Vagina (tissue), 2 donors: ENCODE measurements at regions not wholly inside any gene's neighbourhood (a gene's known extent, or its start where the extent isn't known, plus 50 kb on each side); places are given as distances from the start of the nearest gene placed in this dataset.

Experiments used
- CTCF ChIP-seq, 3 experiments: fragments of 450-650 bp in 2 of 3; fragments of 200-600 bp in 1 of 3; sonication (generic) in 1 of 3; IDR thresholded peaks; one replicate each; pipeline ENCODE4 v1.5.1; 2017 to 2019; ENCODE audit warnings: antibody characterized with exemption in 3 of 3, mild to moderate bottlenecking in 2 of 3, moderate library complexity in 2 of 3
- POLR2A ChIP-seq, 2 donors: fragments of 450-650 bp; IDR thresholded peaks; one replicate each; pipeline ENCODE4 v1.6.1; 2017; ENCODE audit warnings: antibody characterized with exemption in 2 of 2, mild to moderate bottlenecking in 2 of 2, moderate library complexity in 2 of 2
- POLR2AphosphoS5 ChIP-seq, 2 donors: sonication (generic); formaldehyde crosslinking; IDR thresholded peaks; one replicate each; pipeline ENCODE4 v1.9.0; 2017; ENCODE audit warnings: antibody characterized with exemption in 2 of 2, mild to moderate bottlenecking in 2 of 2, low read depth in 1 of 2; ENCODE audit not compliant: insufficient read depth in 1 of 2

DNA sequence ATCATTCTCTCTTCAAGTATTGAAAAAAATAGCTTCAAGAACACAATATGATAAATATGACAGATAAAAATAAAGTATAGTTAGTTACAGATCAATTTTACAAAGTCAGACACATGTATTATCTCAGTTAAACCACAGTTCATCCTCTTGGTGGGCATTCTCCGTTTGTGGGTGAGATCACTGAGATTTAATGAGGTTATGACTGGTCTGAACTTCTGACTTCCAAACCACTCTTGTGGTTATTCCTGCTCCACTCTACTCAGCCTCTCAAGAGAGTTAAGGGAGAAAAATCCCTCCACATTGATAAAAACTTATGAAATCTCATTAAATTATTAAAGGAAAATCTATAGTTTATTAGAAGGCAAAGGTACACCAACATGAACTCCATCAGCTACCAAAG is 229.9 kb upstream of the LRTM1 start:
- TF ChIP-seq POLR2AphosphoS5 (IDR thresholded peaks at IDR 0.05; ENCODE audit: insufficient read depth in 1 of 2, low read depth in 1 of 2) (no peak), CTCF (IDR thresholded peaks at IDR 0.05) (no peak), POLR2A (IDR thresholded peaks at IDR 0.05) (no peak)
